ENCODE measurements at regions not wholly inside any gene's neighbourhood (a gene's known extent, or its start where the extent isn't known, plus 50 kb on each side); places are given as distances from the start of the nearest gene placed in this dataset.

GRCh38 chr10:78506614-78507013 is 473.0 kb downstream of the RPS24 start:
- H3K27me3 ChIP-seq (ENCODE audit: insufficient read depth, low read length), result 0 out of 2 replicates have a peak, but pooled peaks cover 10% of the 10 kb centered on the region
- no peak overlapping the region for H3K27ac ChIP-seq (ENCODE audit: low read depth, low read length)
- ATAC-seq (no peak), DNase-seq (ENCODE audit: low read depth, low spot score) (no peak)
- H3K4me1 ChIP-seq (ENCODE audit: control insufficient read depth in 1 of 2, insufficient read depth in 2 of 2, low read length in 2 of 2), result peaks cover 0 to 11% of the 10 kb centered on the region in 2 experiments; a peak in 2 of 4 replicates
- intact Hi-C loops (cut with micrococcal nuclease), result no loop called here
- H3K36me3 ChIP-seq (ENCODE audit: control insufficient read depth in 1 of 2, insufficient read depth in 2 of 2, low read length in 2 of 2), result no peaks in the 10 kb centered on the region
- no peak overlapping the region for H3K9ac ChIP-seq (ENCODE audit: low read length)
- no peaks in the 10 kb centered on the region for H3K9me2 ChIP-seq (ENCODE audit: insufficient read depth)
- CTCF ChIA-PET, result no interaction called here
- RAD21 ChIA-PET (ENCODE audit: low non-redundant PET in 1 of 2, low total read pairs in 2 of 2, uncharacterized antibody in 2 of 2, unreplicated experiment in 2 of 2), result no interaction called here
- no peak overlapping the region for H3K4me3 ChIP-seq (replicated peaks in 1 of 2; ENCODE audit: low read depth in 1 of 2, low read length in 2 of 2)
- no peaks in the 10 kb centered on the region for H3K9me3 ChIP-seq (ENCODE audit: control insufficient read depth in 1 of 2, insufficient read depth in 1 of 2, low read depth in 1 of 2, low read length in 2 of 2)
- H2AFZ ChIP-seq (ENCODE audit: low read depth, low read length, poor library complexity, severe bottlenecking), result no peak overlapping the region
- no TSS peak for BruUV-seq (replicated peaks)
- H4K20me1 ChIP-seq (ENCODE audit: insufficient read depth), result no peaks in the 10 kb centered on the region
- H3K4me2 ChIP-seq (ENCODE audit: low read length), result no peak overlapping the region
- POLR2A ChIA-PET, result interaction anchor here (0.5 kb wide), 1 partner anchor 474 kb away, joined by 3 read pairs; no protein-coding TSS in a partner anchor
- TF ChIP-seq EZH2phosphoT487 (IDR thresholded peaks at IDR 0.05; ENCODE audit: borderline replicate concordance), result no peak
- TF ChIP-seq EZH2 (IDR thresholded peaks at IDR 0.05), result no peak
- no peaks in the 10 kb centered on the region for H3K79me2 ChIP-seq (ENCODE audit: insufficient read depth, low read length)

DNA sequence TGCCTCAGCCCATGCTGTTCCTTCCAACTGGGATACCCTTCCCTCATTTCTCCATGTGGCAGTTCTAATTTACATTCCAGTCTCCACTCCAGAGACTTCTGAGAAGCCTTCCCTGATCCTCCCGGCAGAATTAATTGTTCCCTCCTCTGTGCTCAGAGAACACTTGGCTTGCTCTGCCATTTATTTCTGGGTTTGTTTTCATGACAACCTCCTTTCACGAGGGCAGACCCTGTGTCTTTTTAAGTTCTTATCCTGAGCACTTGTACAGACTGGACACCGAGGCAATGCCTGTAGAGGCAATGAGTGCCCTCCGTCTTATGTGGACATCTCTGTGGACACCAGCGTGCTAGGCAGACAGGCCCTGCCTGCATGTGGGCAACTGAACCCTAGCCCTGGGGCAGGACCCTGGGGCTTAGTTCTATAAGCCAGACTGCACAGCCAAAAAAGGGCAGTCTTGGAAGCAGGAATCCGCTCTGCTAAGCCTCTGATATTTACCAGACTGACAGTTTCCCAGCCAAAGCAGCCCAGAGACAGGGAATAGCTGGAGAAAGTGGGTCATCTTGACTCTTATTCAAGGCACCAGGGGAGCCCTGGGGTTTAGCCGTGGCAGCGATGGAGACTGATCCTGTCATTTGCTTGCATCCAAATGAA is 474.0 kb downstream of the RPS24 start:
- no peaks in the 10 kb centered on the region for H3K9me3 ChIP-seq (ENCODE audit: control insufficient read depth in 1 of 2, insufficient read depth in 1 of 2, low read depth in 1 of 2, low read length in 2 of 2)
- no peaks in the 10 kb centered on the region for H3K9me2 ChIP-seq (ENCODE audit: insufficient read depth)
- H3K36me3 ChIP-seq (ENCODE audit: control insufficient read depth in 1 of 2, insufficient read depth in 2 of 2, low read length in 2 of 2), result no peaks in the 10 kb centered on the region
- H3K4me1 ChIP-seq (ENCODE audit: control insufficient read depth in 1 of 2, insufficient read depth in 2 of 2, low read length in 2 of 2), result peaks cover 0 to 1% of the 10 kb centered on the region in 2 experiments; a peak in 1 of 4 replicates
- ATAC-seq (no peak), DNase-seq (ENCODE audit: low read depth, low spot score) (no peak)
- no peaks in the 10 kb centered on the region for H3K79me2 ChIP-seq (ENCODE audit: insufficient read depth, low read length)
- no peak overlapping the region for H3K4me2 ChIP-seq (ENCODE audit: low read length)
- H3K27ac ChIP-seq (ENCODE audit: low read depth, low read length), result no peak overlapping the region
- CTCF ChIA-PET, result no interaction called here
- H3K4me3 ChIP-seq (replicated peaks in 1 of 2; ENCODE audit: low read depth in 1 of 2, low read length in 2 of 2), result no peak overlapping the region
- H3K27me3 ChIP-seq (ENCODE audit: insufficient read depth, low read length), result 0 out of 2 replicates have a peak, but pooled peaks cover 10% of the 10 kb centered on the region
- POLR2A ChIA-PET, result no interaction called here
- no peak overlapping the region for H3K9ac ChIP-seq (ENCODE audit: low read length)
- RAD21 ChIA-PET (ENCODE audit: low non-redundant PET in 1 of 2, low total read pairs in 2 of 2, uncharacterized antibody in 2 of 2, unreplicated experiment in 2 of 2), result no interaction called here
- intact Hi-C loops (cut with micrococcal nuclease), result no loop called here
- no TSS peak for BruUV-seq (replicated peaks)
- no peaks in the 10 kb centered on the region for H4K20me1 ChIP-seq (ENCODE audit: insufficient read depth)
- H2AFZ ChIP-seq (ENCODE audit: low read depth, low read length, poor library complexity, severe bottlenecking), result no peak overlapping the region
- TF ChIP-seq REST (IDR thresholded peaks at IDR 0.05; ENCODE audit: low read depth) (no peak), CEBPB (IDR thresholded peaks at IDR 0.05; ENCODE audit: low read depth) (no peak), ZNF274 (IDR thresholded peaks at IDR 0.05; ENCODE audit: low read depth, low read length) (no peak), TCF7L2 (IDR thresholded peaks at IDR 0.05; ENCODE audit: borderline replicate concordance, extremely low read depth, insufficient read depth, insufficient read length) (no peak), POLR2A (IDR thresholded peaks at IDR 0.05; ENCODE audit: borderline replicate concordance, extremely low read depth, insufficient read depth, insufficient read length) (no peak), EZH2phosphoT487 (IDR thresholded peaks at IDR 0.05; ENCODE audit: borderline replicate concordance) (no peak), SIN3A (IDR thresholded peaks at IDR 0.05; ENCODE audit: low read depth) (no peak), YY1 (IDR thresholded peaks at IDR 0.05; ENCODE audit: extremely low read depth, insufficient replicate concordance, low read depth, low read length) (no peak), CBX3 (IDR thresholded peaks at IDR 0.05; ENCODE audit: low read depth) (no peak), POLR2AphosphoS5 (IDR thresholded peaks at IDR 0.05; ENCODE audit: low read depth, low read length) (no peak), SP1 (IDR thresholded peaks at IDR 0.05; ENCODE audit: low read depth) (no peak), EZH2 (IDR thresholded peaks at IDR 0.05) (no peak), ZBTB33 (IDR thresholded peaks at IDR 0.05; ENCODE audit: extremely low read depth, insufficient replicate concordance, low read length) (no peak), FOSL1 (IDR thresholded peaks at IDR 0.05; ENCODE audit: low read depth) (no peak), ZFX (IDR thresholded peaks at IDR 0.05) (no peak), JUND (IDR thresholded peaks at IDR 0.05) (no peak)

Data from HCT116 (cell line).